HEK293 (cell line): ENCODE measurements at regions not wholly inside any gene's neighbourhood (a gene's known extent, or its start where the extent isn't known, plus 50 kb on each side); places are given as distances from the start of the nearest gene placed in this dataset.

Experiments used
- CTCF ChIA-PET: fragments of 350-600 bp; formaldehyde crosslinking; extraction: SDS; loops from one replicate; lab custom pipeline; 2021; ENCODE audit warnings: antibody characterized with exemption; lab: Yijun Ruan, JAX
- POLR2A ChIA-PET: fragments of 300-600 bp; formaldehyde crosslinking; extraction: SDS; loops from one replicate; lab custom pipeline; 2020; ENCODE audit warnings: antibody characterized with exemption, inconsistent platforms; lab: Yijun Ruan, JAX
- H3K27ac ChIP-seq: fragments of 200-500 bp; sonication (Bioruptor generic); 2 replicates; pipeline ENCODE4 v1.5.1; 2014; ENCODE audit warnings: low read depth, low read length, control low read depth, inconsistent platforms; ENCODE audit errors: extremely low read depth
- H3K36me3 ChIP-seq, 2 experiments: fragments of 200-500 bp in 1 of 2; sonication (Bioruptor generic) in 1 of 2; 1 replicate in 1 of 2; 2 replicates in 1 of 2; pipeline ENCODE4 v1.5.1; 2014 to 2017; ENCODE audit warnings: inconsistent platforms in 2 of 2, low read length in 2 of 2; ENCODE audit not compliant: control insufficient read depth in 2 of 2, insufficient read depth in 1 of 2
- H3K4me1 ChIP-seq: fragments of 200-500 bp; sonication (Bioruptor generic); 2 replicates; pipeline ENCODE4 v1.5.1; 2014; ENCODE audit warnings: mild to moderate bottlenecking, low read length, inconsistent platforms; ENCODE audit not compliant: control insufficient read depth, insufficient read depth
- H3K4me3 ChIP-seq: 2 replicates; pipeline ENCODE4 v1.5.1; 2011; ENCODE audit warnings: low read depth, mild to moderate bottlenecking, control low read depth, low read length, moderate library complexity
- H3K9me3 ChIP-seq: fragments of 200-500 bp; sonication (Bioruptor generic); 2 replicates; pipeline ENCODE4 v1.5.1; 2014; ENCODE audit warnings: low read depth, low read length, inconsistent platforms; ENCODE audit not compliant: control insufficient read depth, insufficient read depth
- PRDM10 ChIP-seq: fragments of 450-650 bp; formaldehyde crosslinking; IDR thresholded peaks from 2 replicates; pipeline ENCODE4 v1.5.1; 2016; ENCODE audit warnings: missing biosample characterization, missing genetic modification characterization
- PRDM4 ChIP-seq: fragments of 450-650 bp; formaldehyde crosslinking; IDR thresholded peaks from 2 replicates; pipeline ENCODE4 v1.5.1; 2017; ENCODE audit warnings: missing biosample characterization, missing genetic modification characterization
- SCRT2 ChIP-seq: fragments of 450-650 bp; formaldehyde crosslinking; IDR thresholded peaks from 2 replicates; pipeline ENCODE4 v1.5.1; 2016; ENCODE audit warnings: missing biosample characterization, missing genetic modification characterization
- ZBTB17 ChIP-seq: fragments of 450-650 bp; formaldehyde crosslinking; IDR thresholded peaks from 2 replicates; pipeline ENCODE4 v1.5.1; 2016; ENCODE audit warnings: missing biosample characterization, missing genetic modification characterization
- ZFHX2 ChIP-seq: fragments of 450-650 bp; formaldehyde crosslinking; conservative IDR thresholded peaks from 2 replicates; pipeline ENCODE4 v1.5.1; 2016; ENCODE audit warnings: missing biosample characterization, missing genetic modification characterization
- ZNF133 ChIP-seq: fragments of 450-650 bp; formaldehyde crosslinking; IDR thresholded peaks from 2 replicates; pipeline ENCODE4 v1.5.1; 2016; ENCODE audit warnings: missing biosample characterization, missing genetic modification characterization
- ZNF138 ChIP-seq: fragments of 450-650 bp; formaldehyde crosslinking; IDR thresholded peaks from 2 replicates; pipeline ENCODE4 v1.5.1; 2016; ENCODE audit warnings: missing biosample characterization, missing genetic modification characterization, borderline replicate concordance
- ZNF214 ChIP-seq: fragments of 450-650 bp; formaldehyde crosslinking; IDR thresholded peaks from 2 replicates; pipeline ENCODE4 v1.5.1; 2017; ENCODE audit warnings: missing biosample characterization, mild to moderate bottlenecking, missing genetic modification characterization, borderline replicate concordance
- ZNF302 ChIP-seq: fragments of 450-650 bp; formaldehyde crosslinking; IDR thresholded peaks from 2 replicates; pipeline ENCODE4 v1.5.1; 2016; ENCODE audit warnings: missing biosample characterization, missing genetic modification characterization, low read depth
- ZNF555 ChIP-seq: fragments of 450-650 bp; formaldehyde crosslinking; conservative IDR thresholded peaks from 2 replicates; pipeline ENCODE4 v1.5.1; 2017; ENCODE audit warnings: missing biosample characterization, mild to moderate bottlenecking, missing genetic modification characterization, inconsistent platforms
- ZNF585B ChIP-seq: fragments of 450-650 bp; formaldehyde crosslinking; IDR thresholded peaks from 2 replicates; pipeline ENCODE4 v1.5.1; 2016; ENCODE audit warnings: missing biosample characterization, missing genetic modification characterization
- ZNF629 ChIP-seq: fragments of 450-650 bp; formaldehyde crosslinking; IDR thresholded peaks from 2 replicates; pipeline ENCODE4 v1.5.1; 2017; ENCODE audit warnings: missing biosample characterization, missing genetic modification characterization
- TF ChIP-seq, protein P1 (sequence below): fragments of 450-650 bp; formaldehyde crosslinking; IDR thresholded peaks from 2 replicates; pipeline ENCODE4 v1.5.1; 2016; ENCODE audit warnings: missing biosample characterization, missing genetic modification characterization
- TF ChIP-seq, protein P2 (sequence below): fragments of 450-650 bp; formaldehyde crosslinking; IDR thresholded peaks from 2 replicates; pipeline ENCODE4 v1.5.1; 2017; ENCODE audit warnings: missing biosample characterization, missing genetic modification characterization
- TF ChIP-seq, protein P3 (sequence below): fragments of 450-650 bp; formaldehyde crosslinking; IDR thresholded peaks from 2 replicates; pipeline ENCODE4 v1.5.1; 2016; ENCODE audit warnings: missing biosample characterization, missing genetic modification characterization

DNA sequence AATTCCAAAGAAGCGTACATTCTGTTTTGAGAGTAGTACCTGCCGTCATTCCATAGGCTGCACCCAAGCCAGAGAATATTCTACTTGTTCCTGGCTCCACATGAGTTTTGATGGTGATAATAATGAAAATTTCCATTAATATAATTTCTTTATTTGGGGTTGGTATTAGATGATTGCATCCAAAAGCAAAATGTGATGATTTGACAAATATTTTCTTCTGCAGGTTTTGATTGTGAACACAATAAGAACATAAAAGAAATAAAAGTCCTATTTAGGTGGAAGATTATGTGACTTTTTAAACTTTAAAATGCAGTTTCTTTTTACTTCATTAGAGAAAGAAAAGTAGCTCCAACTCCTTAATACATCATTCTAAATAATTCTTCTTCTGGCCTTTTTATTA lies 284.8 kb upstream of the FMN2 start (continued):
- TF ChIP-seq ZFHX2 (tag by site-specific recombination) (no peak), PRDM10 (tag by site-specific recombination) (no peak), ZNF138 (tag by site-specific recombination) (no peak), ZBTB17 (tag by site-specific recombination) (no peak), ZNF555 (tag by site-specific recombination) (no peak), ZNF214 (tag by site-specific recombination) (no peak), ZNF133 (tag by site-specific recombination) (no peak)
- TF ChIP-seq, all 188 proteins: peak for 0

DNA sequence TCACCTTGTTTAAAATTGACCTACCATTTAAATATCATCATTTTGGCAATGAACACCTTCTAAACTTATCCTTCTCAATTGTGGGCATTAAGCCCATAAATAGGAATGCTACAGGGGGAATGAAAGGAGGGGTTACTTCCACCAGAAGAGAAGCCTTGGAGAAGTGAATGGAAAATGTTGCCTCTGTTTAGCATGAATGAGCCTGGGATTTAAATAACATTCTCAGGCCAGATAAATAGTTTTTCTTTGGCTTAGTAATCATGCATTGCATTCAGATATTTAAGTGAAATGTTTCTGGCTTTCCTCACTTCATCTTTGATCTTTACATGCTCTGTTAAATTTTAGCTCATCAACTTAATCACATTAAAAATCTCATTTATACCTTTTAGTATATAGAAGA lies 284.3 kb upstream of the FMN2 start:
- Histone ChIP-seq H3K4me3 (no peak overlapping the region), H3K36me3 (peaks cover 0 to 2% of the 10 kb centered on the region in 2 experiments; a peak in 1 of 3 replicates), H3K9me3 (no peaks in the 10 kb centered on the region), H3K27ac (no peak overlapping the region), H3K4me1 (peaks cover 12% of the 10 kb centered on the region)
- ChIA-PET POLR2A (no interaction called here), CTCF (interaction anchor here (0.6 kb wide), 1 partner anchor 377 kb away, joined by 5 read pairs; no protein-coding TSS in a partner anchor)
- TF ChIP-seq, protein P1, sequence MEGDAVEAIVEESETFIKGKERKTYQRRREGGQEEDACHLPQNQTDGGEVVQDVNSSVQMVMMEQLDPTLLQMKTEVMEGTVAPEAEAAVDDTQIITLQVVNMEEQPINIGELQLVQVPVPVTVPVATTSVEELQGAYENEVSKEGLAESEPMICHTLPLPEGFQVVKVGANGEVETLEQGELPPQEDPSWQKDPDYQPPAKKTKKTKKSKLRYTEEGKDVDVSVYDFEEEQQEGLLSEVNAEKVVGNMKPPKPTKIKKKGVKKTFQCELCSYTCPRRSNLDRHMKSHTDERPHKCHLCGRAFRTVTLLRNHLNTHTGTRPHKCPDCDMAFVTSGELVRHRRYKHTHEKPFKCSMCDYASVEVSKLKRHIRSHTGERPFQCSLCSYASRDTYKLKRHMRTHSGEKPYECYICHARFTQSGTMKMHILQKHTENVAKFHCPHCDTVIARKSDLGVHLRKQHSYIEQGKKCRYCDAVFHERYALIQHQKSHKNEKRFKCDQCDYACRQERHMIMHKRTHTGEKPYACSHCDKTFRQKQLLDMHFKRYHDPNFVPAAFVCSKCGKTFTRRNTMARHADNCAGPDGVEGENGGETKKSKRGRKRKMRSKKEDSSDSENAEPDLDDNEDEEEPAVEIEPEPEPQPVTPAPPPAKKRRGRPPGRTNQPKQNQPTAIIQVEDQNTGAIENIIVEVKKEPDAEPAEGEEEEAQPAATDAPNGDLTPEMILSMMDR: no peak
- TF ChIP-seq PRDM4 (tag by site-specific recombination) (no peak), ZNF585B (tag by site-specific recombination) (no peak), ZNF302 (tag by site-specific recombination) (no peak), SCRT2 (no peak), ZNF629 (tag by site-specific recombination) (no peak)
- TF ChIP-seq, protein P2, sequence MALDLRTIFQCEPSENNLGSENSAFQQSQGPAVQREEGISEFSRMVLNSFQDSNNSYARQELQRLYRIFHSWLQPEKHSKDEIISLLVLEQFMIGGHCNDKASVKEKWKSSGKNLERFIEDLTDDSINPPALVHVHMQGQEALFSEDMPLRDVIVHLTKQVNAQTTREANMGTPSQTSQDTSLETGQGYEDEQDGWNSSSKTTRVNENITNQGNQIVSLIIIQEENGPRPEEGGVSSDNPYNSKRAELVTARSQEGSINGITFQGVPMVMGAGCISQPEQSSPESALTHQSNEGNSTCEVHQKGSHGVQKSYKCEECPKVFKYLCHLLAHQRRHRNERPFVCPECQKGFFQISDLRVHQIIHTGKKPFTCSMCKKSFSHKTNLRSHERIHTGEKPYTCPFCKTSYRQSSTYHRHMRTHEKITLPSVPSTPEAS (tag by site-specific recombination): no peak
- TF ChIP-seq, protein P3, sequence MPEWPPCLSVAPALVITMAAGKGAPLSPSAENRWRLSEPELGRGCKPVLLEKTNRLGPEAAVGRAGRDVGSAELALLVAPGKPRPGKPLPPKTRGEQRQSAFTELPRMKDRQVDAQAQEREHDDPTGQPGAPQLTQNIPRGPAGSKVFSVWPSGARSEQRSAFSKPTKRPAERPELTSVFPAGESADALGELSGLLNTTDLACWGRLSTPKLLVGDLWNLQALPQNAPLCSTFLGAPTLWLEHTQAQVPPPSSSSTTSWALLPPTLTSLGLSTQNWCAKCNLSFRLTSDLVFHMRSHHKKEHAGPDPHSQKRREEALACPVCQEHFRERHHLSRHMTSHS (tag by site-specific recombination): no peak
